Activated CD8-positive, alpha-beta memory T cell treated with anti-CD3 and anti-CD28 coated beads, Interleukin-2, amount 50 U/mL, for 24 hours (primary cell): ENCODE measurements at regions not wholly inside any gene's neighbourhood (a gene's known extent, or its start where the extent isn't known, plus 50 kb on each side); places are given as distances from the start of the nearest gene placed in this dataset.

ENCODE experiments used
- DNase-seq: peaks from one replicate; pipeline ENCODE4 v3.0.0-alpha.2; 2020; ENCODE audit errors: extremely low read depth

GRCh38 chr11:15770798-15771414, 585.4 kb downstream of the SOX6 start:
- DNase-seq = no peak

GRCh38 chr11:15772547-15772946, 583.8 kb downstream of the SOX6 start:
- no peak for DNase-seq

DNA sequence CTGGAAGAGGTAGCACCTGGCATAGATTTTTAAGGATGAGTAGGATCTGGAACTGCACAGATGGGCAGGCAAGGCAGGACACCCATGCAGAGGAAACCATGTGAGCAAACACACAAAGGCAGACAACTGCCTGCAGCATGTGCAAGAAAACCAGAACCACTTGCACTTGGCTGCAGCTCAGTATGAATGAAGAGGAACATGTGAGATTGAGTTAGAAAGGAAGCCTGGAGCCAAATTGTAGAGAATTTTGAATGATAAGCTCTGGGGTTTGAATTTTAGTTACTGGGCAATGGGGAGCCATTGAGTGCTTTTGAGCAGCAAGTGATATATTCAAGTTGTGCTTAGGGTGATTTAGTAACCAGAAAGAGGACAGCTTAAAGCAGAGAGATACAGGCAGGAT, 583.4 kb downstream of the SOX6 start:
- DNase-seq = no peak

- no peak for DNase-seq
Measured at GRCh38 chr11:15773476-15774387, 582.6 kb downstream of the SOX6 start.

DNA sequence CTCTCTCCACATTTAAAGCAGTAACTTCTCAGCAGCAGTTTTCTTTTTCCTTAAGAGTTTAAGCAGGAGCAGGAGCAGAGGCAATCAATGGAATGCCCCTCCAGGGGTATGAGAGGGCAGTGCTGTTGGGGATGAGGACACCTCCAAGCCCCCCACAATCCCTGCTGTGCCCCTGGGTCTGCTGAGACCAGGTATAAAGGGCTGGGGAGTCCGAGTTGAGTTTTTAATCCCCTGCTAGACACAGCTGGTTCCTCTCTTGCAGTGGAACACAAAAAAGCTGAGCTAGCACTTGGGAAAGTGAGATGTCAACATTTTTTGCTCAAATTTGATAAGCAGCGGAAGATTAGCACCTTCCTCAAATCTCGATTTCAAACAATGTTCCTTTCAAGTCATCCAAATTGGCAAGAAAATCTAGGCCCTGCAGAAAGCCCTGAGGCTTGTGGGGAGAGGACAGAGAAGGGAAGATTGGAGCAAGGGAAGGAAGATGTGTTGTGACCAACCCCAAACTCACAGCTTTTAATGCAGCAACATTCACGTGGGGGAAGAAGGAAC, 581.9 kb downstream of the SOX6 start:
- no peak for DNase-seq

- no peak for DNase-seq
Measured at GRCh38 chr11:15775015-15775541, 581.3 kb downstream of the SOX6 start.

- no peak for DNase-seq
Measured at GRCh38 chr11:15775797-15776196, 580.5 kb downstream of the SOX6 start.

GRCh38 chr11:15776366-15776765, 580.0 kb downstream of the SOX6 start:
- no peak for DNase-seq

GRCh38 chr11:15779518-15779917, 576.8 kb downstream of the SOX6 start:
- no peak for DNase-seq

GRCh38 chr11:15780382-15780781, 576.0 kb downstream of the SOX6 start:
- no peak for DNase-seq

DNA sequence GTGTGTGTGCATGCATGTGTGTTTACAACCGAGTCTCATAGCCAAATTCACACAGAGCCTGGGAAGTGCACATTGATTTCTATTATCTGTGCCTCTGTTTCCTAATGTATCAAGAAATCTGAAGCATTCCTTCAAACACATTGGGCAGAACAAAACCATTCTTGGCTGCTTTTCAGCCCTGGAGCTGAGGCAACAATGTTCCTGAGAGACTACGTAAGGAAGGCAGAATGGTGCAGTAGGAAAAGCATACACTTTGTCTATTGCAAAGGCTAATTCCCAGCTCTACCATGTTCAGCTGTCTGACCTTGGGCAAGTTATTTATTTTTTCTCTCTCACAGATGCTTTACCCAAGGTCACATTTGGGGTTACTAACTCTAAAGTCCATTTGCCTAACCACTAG, 575.5 kb downstream of the SOX6 start:
- DNase-seq = no peak

GRCh38 chr11:15783619-15784018, 572.7 kb downstream of the SOX6 start:
- DNase-seq = no peak

GRCh38 chr11:15793043-15793996, 563.0 kb downstream of the SOX6 start:
- DNase-seq = no peak

GRCh38 chr11:15794361-15795150, 561.8 kb downstream of the SOX6 start:
- no peak for DNase-seq

GRCh38 chr11:15795378-15795777, 561.0 kb downstream of the SOX6 start:
- no peak for DNase-seq

GRCh38 chr11:15800111-15800800, 556.1 kb downstream of the SOX6 start:
- DNase-seq = no peak

GRCh38 chr11:15801126-15801525, 555.2 kb downstream of the SOX6 start:
- no peak for DNase-seq

GRCh38 chr11:15801616-15802015, 554.7 kb downstream of the SOX6 start:
- no peak for DNase-seq

- DNase-seq = no peak
Measured at GRCh38 chr11:15805726-15806125, 550.6 kb downstream of the SOX6 start.

GRCh38 chr11:15806217-15806616, 550.1 kb downstream of the SOX6 start:
- no peak for DNase-seq
